Heart left ventricle (tissue), 16 donors: ENCODE measurements at regions not wholly inside any gene's neighbourhood (a gene's known extent, or its start where the extent isn't known, plus 50 kb on each side); places are given as distances from the start of the nearest gene placed in this dataset.

Experiments
- ATAC-seq, 4 donors: fragments of 200-7000 bp; cut with Tn5 transposase; one replicate each; pipeline ENCODE4 v1.9.1; 2020 to 2022; ENCODE audit warnings: moderate library complexity in 4 of 4, mild to moderate bottlenecking in 3 of 4, moderate number of reproducible peaks in 1 of 4
- DNase-seq, 5 donors: peaks; one replicate each; pipeline ENCODE4 v3.0.0-alpha.2; 2020
- H3K27ac ChIP-seq, 12 donors: fragments of 200-600 bp; sonication (generic) in 4 of 12; one replicate each; pipeline versions ENCODE4 v1.5.0 to v1.8.0; 2016 to 2022; ENCODE audit warnings: mild to moderate bottlenecking in 2 of 12
- H3K27me3 ChIP-seq, 9 donors: fragments of 200-600 bp; sonication (generic) in 2 of 9; one replicate each; pipeline versions ENCODE4 v1.5.1 to v1.8.0; 2016 to 2022; ENCODE audit warnings: mild to moderate bottlenecking in 3 of 9
- H3K36me3 ChIP-seq, 9 donors: fragments of 200-600 bp; sonication (generic) in 2 of 9; one replicate each; pipeline versions ENCODE4 v1.5.0 to v1.8.0; 2018 to 2022; ENCODE audit warnings: mild to moderate bottlenecking in 2 of 9
- H3K4me1 ChIP-seq, 12 donors: fragments of 200-600 bp; sonication (generic) in 4 of 12; one replicate each; pipeline versions ENCODE4 v1.5.0 to v1.8.0; 2016 to 2022; ENCODE audit warnings: mild to moderate bottlenecking in 3 of 12
- H3K4me3 ChIP-seq, 12 donors: fragments of 200-600 bp; sonication (generic) in 4 of 12; one replicate each; pipeline versions ENCODE4 v1.5.0 to v1.8.0; 2017 to 2022; ENCODE audit warnings: mild to moderate bottlenecking in 9 of 12, moderate library complexity in 4 of 12
- H3K9me3 ChIP-seq, 12 donors: fragments of 200-600 bp; sonication (generic) in 4 of 12; one replicate each; pipeline versions ENCODE4 v1.5.0 to v1.8.0; 2016 to 2022; ENCODE audit warnings: mild to moderate bottlenecking in 1 of 12
- POLR2A ChIP-seq, 2 donors: fragments of 450-650 bp; IDR thresholded peaks; one replicate each; pipeline ENCODE4 v1.6.1; 2017; ENCODE audit warnings: antibody characterized with exemption in 2 of 2, mild to moderate bottlenecking in 2 of 2, moderate library complexity in 2 of 2
- WGBS, 4 donors: extraction: QIAGEN DNeasy Blood & Tissue Kit in 2 of 4; methylation state at CpG; one replicate each; pipeline versions ENCODE4 v1.1.5 to v1.1.7; 2013 to 2018; 5-methylcytosine and 5-hydroxymethylcytosine counted together
- intact Hi-C, 10 donors: fragments of 100-400 bp; cut with DNase I; formaldehyde crosslinking; loops; one replicate each; pipeline versions ENCODE4 v1.11.1 to v1.14.2; 2022
- TF ChIP-seq, protein P1 (sequence below), 12 donors: fragments of 200-600 bp; sonication (generic) in 4 of 12; IDR thresholded peaks; one replicate each; pipeline versions ENCODE4 v1.5.0 to v1.8.0; 2018 to 2022; ENCODE audit warnings: antibody characterized with exemption in 12 of 12, mild to moderate bottlenecking in 5 of 12
- donor health status: ischemic (EF 13 %, LVEDD 7.1; RV severe dilation, severe dysfunction).
- donor health status: healthy with polysubstance abuse.
- donor health status: DM: no; HTN: yes; CAD: no.
- donor health status: DM: no; HTN: no; CAD: no.
- donor health status: ischemic (EF 25% LVEDD 6.9; RV normal size, moderate dysfunction).
- donor health status: ischemic (EF 25% LVEDD 5.7; RV mildly dilated, moderate dysfunction).
- donor health status: healthy.
- donor health status: DM: yes; HTN: yes; CAD: no.
- donor health status: ischemic (EF 35%, LVEDD 5.7; RV mildly dilated, moderate dysfunction).
- donor health status: nonischemic (EF 11% LVEDD 7.7; RV severe dilation, severe dysfunction).
- donor health status: DM: yes; HTN: yes; CAD: no.
- donor health status: PGD.
- donor health status: ischemic (EF 29% LVEDD 5.4; RV normal size, mild dysfunction).
- donor health status: nonischemic (EF 23%, LVEDD 6.1; RV moderate dilation, normal function).

DNA sequence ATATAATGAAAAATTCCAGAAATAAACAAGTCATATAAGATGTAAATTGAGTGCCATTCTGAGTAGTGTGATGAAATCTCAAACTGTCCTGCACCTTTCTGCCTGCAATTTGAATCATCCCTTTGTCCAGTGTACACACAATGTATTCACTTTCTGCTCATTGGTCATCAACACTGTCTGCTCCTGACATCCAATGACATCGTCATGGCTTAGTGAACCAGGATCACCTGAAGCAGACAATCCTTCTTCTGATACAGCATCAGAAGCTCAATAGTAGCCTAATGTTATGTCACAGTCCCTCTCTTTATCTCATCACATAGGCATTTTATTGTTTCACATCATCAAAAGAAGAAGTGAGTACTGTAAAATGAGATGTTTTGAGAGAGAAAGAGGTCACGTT lies 366.3 kb downstream of the RFPL4B start:
- Histone ChIP-seq H3K9me3 (peaks cover 0 to 5% (median 0%) of the 10 kb centered on the region in 12 donors), H3K4me1 (no peaks in the 10 kb centered on the region), H3K4me3 (no peak overlapping the region), H3K27me3 (no peaks in the 10 kb centered on the region), H3K27ac (no peak overlapping the region), H3K36me3 (no peaks in the 10 kb centered on the region)
- DNase-seq (no peak), ATAC-seq (no peak)
- WGBS, 4 donors: 85 to 94% (median 88%) methylated on average over 2 of the region's 2 CpGs
- intact Hi-C loops: no loop called here
- TF ChIP-seq, protein P1, sequence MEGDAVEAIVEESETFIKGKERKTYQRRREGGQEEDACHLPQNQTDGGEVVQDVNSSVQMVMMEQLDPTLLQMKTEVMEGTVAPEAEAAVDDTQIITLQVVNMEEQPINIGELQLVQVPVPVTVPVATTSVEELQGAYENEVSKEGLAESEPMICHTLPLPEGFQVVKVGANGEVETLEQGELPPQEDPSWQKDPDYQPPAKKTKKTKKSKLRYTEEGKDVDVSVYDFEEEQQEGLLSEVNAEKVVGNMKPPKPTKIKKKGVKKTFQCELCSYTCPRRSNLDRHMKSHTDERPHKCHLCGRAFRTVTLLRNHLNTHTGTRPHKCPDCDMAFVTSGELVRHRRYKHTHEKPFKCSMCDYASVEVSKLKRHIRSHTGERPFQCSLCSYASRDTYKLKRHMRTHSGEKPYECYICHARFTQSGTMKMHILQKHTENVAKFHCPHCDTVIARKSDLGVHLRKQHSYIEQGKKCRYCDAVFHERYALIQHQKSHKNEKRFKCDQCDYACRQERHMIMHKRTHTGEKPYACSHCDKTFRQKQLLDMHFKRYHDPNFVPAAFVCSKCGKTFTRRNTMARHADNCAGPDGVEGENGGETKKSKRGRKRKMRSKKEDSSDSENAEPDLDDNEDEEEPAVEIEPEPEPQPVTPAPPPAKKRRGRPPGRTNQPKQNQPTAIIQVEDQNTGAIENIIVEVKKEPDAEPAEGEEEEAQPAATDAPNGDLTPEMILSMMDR (IDR thresholded peaks at IDR 0.05): no peak
- TF ChIP-seq POLR2A (IDR thresholded peaks at IDR 0.05): no peak

DNA sequence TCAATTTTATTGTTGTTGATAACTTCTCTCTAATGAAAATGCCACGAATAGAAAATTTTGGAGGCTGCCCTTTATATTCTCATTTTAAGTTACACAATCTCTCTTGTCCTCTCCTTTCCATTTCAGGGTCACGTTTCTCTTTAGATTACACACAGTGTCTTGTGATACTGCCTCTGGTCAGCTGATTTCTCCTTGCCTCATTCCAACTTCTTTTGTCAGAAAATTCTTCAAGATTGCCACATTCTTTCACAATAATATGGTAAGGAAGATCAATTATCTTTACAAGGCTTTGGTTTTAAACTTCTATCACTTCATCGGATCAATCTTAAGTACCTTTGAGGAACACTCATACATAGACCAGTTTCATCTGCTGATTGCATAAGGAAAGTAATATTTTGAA lies 370.3 kb downstream of the RFPL4B start:
- Histone ChIP-seq H3K4me3 (no peak overlapping the region), H3K9me3 (peaks cover 0 to 4% (median 0%) of the 10 kb centered on the region in 12 donors), H3K4me1 (no peaks in the 10 kb centered on the region), H3K27ac (no peak overlapping the region), H3K27me3 (no peaks in the 10 kb centered on the region), H3K36me3 (no peaks in the 10 kb centered on the region)
- intact Hi-C loops: no loop called here
- no peak for TF ChIP-seq POLR2A (IDR thresholded peaks at IDR 0.05)
- TF ChIP-seq, protein P1 (IDR thresholded peaks at IDR 0.05): no peak
- 77 to 80% (median 79%) methylated on average over 3 of the region's 3 CpGs for WGBS, 4 donors
- no peak for DNase-seq
- no peak for ATAC-seq

DNA sequence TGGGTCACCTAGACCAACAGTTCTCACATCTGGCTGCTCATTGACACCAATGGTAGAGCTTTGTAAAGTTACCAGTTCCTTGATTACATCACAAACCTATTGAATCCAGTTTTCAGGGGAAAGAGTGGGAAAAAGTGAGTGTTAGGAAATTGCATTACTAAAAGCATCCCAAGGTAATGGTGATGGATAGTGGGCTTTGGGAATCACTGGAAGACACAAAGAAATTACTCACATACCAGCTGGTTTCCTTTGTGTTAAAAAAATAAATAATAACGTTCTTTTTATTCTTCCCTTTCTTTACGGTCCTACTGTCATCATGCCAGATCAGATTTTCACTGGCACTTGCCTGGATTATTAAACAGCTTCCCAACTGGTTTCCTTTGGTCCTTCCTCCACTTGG lies 370.7 kb downstream of the RFPL4B start:
- intact Hi-C loops: no loop called here
- no peaks in the 10 kb centered on the region for H3K36me3 ChIP-seq
- no peak for TF ChIP-seq POLR2A (IDR thresholded peaks at IDR 0.05)
- TF ChIP-seq, protein P1 (IDR thresholded peaks at IDR 0.05): no peak
- H3K9me3 ChIP-seq: peaks cover 0 to 4% (median 0%) of the 10 kb centered on the region in 12 donors
- H3K4me3 ChIP-seq: no peak overlapping the region
- no peaks in the 10 kb centered on the region for H3K4me1 ChIP-seq
- DNase-seq (no peak), ATAC-seq (no peak)
- 47 to 56% (median 55%) methylated on average over 2 of the region's 2 CpGs for WGBS, 4 donors
- H3K27me3 ChIP-seq: no peaks in the 10 kb centered on the region
- no peak overlapping the region for H3K27ac ChIP-seq

- WGBS, 4 donors: 91 to 96% (median 96%) methylated on average over 6 of the region's 6 CpGs
- H3K4me3 ChIP-seq: no peak overlapping the region
- H3K27ac ChIP-seq: no peak overlapping the region
- H3K9me3 ChIP-seq: no peaks in the 10 kb centered on the region
- no peaks in the 10 kb centered on the region for H3K4me1 ChIP-seq
- H3K27me3 ChIP-seq: no peaks in the 10 kb centered on the region
- no peak for TF ChIP-seq POLR2A (IDR thresholded peaks at IDR 0.05)
- TF ChIP-seq, protein P1 (IDR thresholded peaks at IDR 0.05): no peak
- DNase-seq: no peak
- no peaks in the 10 kb centered on the region for H3K36me3 ChIP-seq
- intact Hi-C loops: no loop called here
- ATAC-seq: no peak
Observed at GRCh38 chr6:112725541-112726085, 378.5 kb downstream of the RFPL4B start.
